GM12872 (cell line): ENCODE measurements at regions not wholly inside any gene's neighbourhood (a gene's known extent, or its start where the extent isn't known, plus 50 kb on each side); places are given as distances from the start of the nearest gene placed in this dataset.

Experiments
- TF ChIP-seq, protein P1 (sequence below): IDR thresholded peaks from 3 replicates; pipeline ENCODE4 v1.5.1; 2011; ENCODE audit warnings: low read depth, mild to moderate bottlenecking, low read length, moderate library complexity; ENCODE audit not compliant: insufficient read depth

DNA sequence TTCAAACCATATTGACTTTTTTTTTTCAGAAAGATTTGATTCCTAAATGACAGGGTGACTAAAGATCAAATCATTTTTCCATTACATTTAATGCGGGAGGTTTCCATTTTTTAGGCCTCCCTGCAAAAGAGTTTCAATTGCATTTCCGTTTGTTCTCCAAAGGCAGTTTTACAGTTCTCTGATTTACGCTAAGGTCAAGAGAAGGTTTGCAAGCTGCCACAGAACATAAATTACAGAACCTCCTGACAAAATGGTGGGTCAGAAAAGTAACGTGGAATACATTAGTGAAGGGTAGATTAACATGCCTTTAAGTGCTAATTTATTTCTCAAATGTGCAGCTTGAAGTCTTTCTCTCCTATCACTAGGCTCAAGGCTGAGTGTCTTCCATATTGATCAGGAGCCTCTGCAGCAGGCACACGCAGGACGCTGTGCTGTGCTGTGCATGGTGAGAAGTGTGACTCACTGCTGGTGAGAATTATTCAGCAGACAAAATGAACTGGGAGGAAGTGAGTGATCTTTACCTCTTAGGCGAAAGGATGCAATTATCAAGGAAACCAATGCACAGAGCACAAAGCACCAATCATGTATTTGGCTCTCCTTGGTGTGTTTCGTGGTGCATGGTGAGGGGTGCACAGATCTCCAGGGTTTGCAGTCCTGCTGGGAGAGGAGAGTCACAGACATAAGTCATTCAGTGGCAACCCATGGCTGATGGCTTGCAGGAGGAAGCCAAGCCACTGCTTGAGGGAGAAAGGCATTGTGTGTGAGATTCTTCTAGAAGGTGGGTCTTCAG, 136.3 kb downstream of the TENT4A start:
- TF ChIP-seq, protein P1, sequence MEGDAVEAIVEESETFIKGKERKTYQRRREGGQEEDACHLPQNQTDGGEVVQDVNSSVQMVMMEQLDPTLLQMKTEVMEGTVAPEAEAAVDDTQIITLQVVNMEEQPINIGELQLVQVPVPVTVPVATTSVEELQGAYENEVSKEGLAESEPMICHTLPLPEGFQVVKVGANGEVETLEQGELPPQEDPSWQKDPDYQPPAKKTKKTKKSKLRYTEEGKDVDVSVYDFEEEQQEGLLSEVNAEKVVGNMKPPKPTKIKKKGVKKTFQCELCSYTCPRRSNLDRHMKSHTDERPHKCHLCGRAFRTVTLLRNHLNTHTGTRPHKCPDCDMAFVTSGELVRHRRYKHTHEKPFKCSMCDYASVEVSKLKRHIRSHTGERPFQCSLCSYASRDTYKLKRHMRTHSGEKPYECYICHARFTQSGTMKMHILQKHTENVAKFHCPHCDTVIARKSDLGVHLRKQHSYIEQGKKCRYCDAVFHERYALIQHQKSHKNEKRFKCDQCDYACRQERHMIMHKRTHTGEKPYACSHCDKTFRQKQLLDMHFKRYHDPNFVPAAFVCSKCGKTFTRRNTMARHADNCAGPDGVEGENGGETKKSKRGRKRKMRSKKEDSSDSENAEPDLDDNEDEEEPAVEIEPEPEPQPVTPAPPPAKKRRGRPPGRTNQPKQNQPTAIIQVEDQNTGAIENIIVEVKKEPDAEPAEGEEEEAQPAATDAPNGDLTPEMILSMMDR, result no peak

DNA sequence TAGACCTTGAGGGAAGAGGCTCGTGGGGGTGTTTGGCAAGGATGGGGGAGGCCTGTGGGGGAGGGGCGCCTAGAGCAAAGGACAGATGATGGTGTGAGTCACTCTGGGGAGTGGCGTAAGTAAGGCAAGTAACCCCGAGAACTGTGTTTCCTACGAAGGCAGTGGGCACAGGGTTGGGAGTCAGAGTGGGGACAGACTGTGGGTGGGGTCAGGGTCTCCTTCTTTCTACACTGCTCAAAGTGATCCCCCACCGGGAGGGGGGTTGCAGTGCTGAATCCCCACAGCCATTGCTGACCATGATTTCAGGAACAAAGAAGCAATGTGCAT, 136.8 kb downstream of the TENT4A start:
- TF ChIP-seq, protein P1, result no peak

DNA sequence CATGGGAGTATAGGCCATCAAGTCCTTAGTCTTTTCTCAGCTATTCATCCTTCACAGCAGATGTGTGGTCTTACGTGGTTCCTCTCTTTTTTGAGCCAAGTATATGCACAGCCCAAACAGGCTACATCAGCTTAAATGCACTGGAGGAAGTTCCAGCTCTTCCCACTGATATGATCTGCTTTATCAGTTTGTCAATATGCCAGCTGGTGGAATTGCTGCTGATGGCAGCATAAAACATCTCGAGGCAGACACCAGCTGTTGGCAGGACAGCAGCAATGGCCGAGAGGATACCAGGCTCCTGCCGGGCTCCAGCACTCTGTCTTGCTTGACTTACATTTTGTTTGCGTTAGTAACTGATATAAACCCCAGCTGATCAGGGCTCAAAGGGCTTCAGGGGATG, 143.4 kb downstream of the TENT4A start:
- TF ChIP-seq, protein P1, result no peak

DNA sequence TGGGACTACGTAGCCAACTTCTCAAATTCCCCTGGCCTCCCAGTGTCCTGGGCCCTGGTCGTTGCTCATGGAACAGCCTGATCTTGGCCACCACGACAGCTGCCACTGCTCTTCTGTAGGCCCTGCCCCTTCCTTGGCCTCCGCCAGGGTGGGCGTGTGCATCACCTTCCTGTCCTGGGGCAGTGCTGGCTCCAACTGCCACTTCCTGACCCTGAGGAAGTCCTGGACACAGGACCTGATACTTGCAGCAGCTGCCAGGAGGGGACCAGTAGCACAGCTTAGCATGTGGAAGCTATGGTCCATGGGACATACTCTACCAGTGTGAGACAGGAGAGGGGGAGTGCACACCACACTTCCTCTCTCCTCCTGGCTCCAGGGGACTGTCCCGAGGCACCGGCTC, 145.2 kb downstream of the TENT4A start:
- TF ChIP-seq, protein P1, result no peak

DNA sequence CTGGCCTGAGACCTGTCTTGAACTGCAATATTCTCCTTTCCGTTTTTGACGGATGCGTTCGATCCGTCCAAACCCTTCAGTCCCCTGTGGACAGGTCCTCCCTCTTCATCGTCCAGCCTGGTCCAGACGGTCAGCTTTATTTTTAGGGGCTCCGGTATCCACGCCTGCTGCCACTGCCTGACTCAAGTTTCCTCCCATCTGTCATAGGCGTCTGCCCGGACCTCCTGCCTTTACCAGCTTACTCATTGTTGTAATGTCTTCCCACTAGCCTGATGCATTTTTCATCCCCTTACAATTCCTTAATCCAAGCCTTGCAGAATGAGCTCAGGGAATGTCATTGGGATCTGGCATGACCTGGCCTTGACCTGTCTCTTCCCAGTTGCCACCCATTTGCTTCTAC, 145.8 kb downstream of the TENT4A start:
- TF ChIP-seq, protein P1, result no peak

DNA sequence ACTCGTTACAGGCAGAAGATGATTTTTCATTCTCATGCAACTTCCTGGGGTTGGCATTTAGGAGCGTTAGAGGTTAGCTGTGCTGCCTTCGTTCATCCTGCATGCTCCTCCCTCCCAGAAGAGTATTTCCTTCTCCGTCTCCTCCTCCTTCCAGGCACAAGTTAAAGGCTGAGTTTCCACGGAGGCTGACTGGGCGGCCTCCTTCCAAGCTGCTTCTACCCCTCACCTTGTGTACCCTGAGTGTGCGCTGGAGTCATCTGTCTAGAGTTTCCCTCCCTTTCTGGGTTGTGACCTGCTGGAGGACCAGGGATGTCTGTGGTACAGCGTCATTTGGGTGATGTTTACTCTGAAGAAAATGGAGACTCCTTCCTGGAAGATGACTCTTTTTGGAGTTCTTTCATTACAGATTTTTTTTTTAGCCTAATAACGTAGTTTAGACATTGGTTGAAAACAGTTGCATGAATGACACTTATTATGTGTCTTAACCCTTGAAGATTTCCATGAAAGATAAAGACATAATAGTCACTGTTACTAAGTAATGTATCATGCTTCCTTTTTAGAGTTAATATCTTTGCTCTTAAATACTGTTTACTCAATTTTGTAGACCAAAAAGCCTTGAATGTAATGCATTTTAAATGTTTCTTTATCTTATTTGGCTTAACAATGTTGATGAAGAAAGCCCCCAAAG, 146.9 kb downstream of the TENT4A start:
- TF ChIP-seq, protein P1, result no peak

DNA sequence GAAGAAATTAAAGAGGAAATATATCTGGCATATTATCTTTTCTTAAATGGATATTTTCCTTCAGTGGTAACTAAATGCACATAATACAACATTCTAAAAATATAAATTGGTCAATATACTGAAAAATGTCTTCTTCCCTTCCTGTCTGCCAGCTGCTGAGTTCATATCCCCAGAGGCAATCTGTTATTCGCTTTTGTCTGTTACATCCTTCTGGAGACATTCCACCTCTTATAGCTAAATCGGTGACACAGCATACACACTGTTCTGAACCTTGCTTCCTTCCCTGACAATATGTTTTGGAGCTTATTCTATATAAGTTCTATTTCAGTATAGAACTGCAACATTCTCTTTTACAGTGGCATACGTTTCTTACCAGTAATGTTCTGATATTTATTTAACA, 147.8 kb downstream of the TENT4A start:
- TF ChIP-seq, protein P1, result no peak
